KMS-11 (cell line): ENCODE measurements at regions not wholly inside any gene's neighbourhood (a gene's known extent, or its start where the extent isn't known, plus 50 kb on each side); places are given as distances from the start of the nearest gene placed in this dataset.

Experiments used
- H2AFZ ChIP-seq: fragments of 200-600 bp; sonication (generic); 2 replicates; pipeline ENCODE4 v1.6.1; 2016; ENCODE audit warnings: antibody characterized with exemption, mixed run types, low read depth
- H3K27ac ChIP-seq: fragments of 200-600 bp; sonication (generic); 2 replicates; pipeline ENCODE4 v1.6.1; 2016; ENCODE audit warnings: mild to moderate bottlenecking, mixed run types
- H3K27me3 ChIP-seq: fragments of 200-600 bp; sonication (generic); 2 replicates; pipeline ENCODE4 v1.6.1; 2017; ENCODE audit warnings: mild to moderate bottlenecking, low read depth, mixed run types, moderate library complexity; ENCODE audit not compliant: insufficient read depth
- H3K36me3 ChIP-seq: fragments of 200-600 bp; sonication (generic); 2 replicates; pipeline ENCODE4 v1.6.1; 2017; ENCODE audit warnings: mild to moderate bottlenecking, mixed run types; ENCODE audit not compliant: insufficient read depth
- H3K4me1 ChIP-seq: fragments of 200-600 bp; sonication (generic); 2 replicates; pipeline ENCODE4 v1.6.1; 2016; ENCODE audit warnings: mild to moderate bottlenecking, low read depth, mixed run types; ENCODE audit not compliant: poor library complexity, severe bottlenecking
- H3K4me2 ChIP-seq: fragments of 200-600 bp; sonication (generic); 2 replicates; pipeline ENCODE4 v1.7.0; 2016; ENCODE audit warnings: mild to moderate bottlenecking, mixed run types
- H3K4me3 ChIP-seq: fragments of 200-600 bp; sonication (generic); IDR thresholded peaks from 2 replicates; pipeline ENCODE4 v1.6.1; 2017; ENCODE audit warnings: low read depth, low read length, mixed read lengths; ENCODE audit not compliant: insufficient read depth
- H3K79me2 ChIP-seq: fragments of 200-600 bp; sonication (generic); 2 replicates; pipeline ENCODE4 v1.6.1; 2016; ENCODE audit warnings: low read depth, mixed run types; ENCODE audit not compliant: insufficient read depth
- H3K9ac ChIP-seq: fragments of 200-600 bp; sonication (generic); 2 replicates; pipeline ENCODE4 v1.6.1; 2016; ENCODE audit warnings: mild to moderate bottlenecking, mixed run types
- H4K20me1 ChIP-seq: fragments of 200-600 bp; sonication (generic); 2 replicates; pipeline ENCODE4 v1.6.1; 2016; ENCODE audit warnings: mild to moderate bottlenecking, mixed run types; ENCODE audit not compliant: insufficient read depth
- CTCF ChIP-seq: fragments of 200-600 bp; sonication (generic); conservative IDR thresholded peaks from 2 replicates; pipeline ENCODE4 v1.6.1; 2017; ENCODE audit warnings: low read depth, mild to moderate bottlenecking, antibody characterized with exemption, low read length, moderate library complexity, mixed read lengths

DNA sequence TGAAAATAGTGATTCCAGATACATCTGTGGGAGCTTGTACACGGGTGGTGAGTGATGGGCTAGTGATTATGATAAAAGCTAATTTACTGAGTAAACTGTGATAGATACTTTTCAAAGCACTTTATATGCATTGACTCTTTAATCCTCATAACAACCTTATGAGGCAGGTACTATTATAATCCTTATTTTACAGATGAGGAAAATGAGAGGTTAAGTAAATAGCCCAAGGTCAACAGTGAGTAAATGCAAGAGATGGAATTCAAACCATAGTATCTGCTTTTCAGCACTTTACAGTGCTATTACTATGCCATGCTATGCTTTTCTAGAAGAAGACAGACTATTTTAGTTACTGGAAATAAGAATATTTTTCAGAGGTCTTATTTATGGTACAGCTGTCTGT lies 320.9 kb upstream of the CITED2 start:
- Histone ChIP-seq H2AFZ (no peak overlapping the region), H4K20me1 (no peaks in the 10 kb centered on the region), H3K4me3 (no peak overlapping the region), H3K27me3 (no peaks in the 10 kb centered on the region), H3K27ac (no peak overlapping the region), H3K36me3 (no peaks in the 10 kb centered on the region), H3K79me2 (no peaks in the 10 kb centered on the region), H3K4me1 (no peaks in the 10 kb centered on the region), H3K9ac (no peak overlapping the region), H3K4me2 (no peak overlapping the region)
- no peak for TF ChIP-seq CTCF

- Histone ChIP-seq H3K4me1 (no peaks in the 10 kb centered on the region), H3K27ac (no peak overlapping the region), H3K36me3 (no peaks in the 10 kb centered on the region), H4K20me1 (no peaks in the 10 kb centered on the region), H3K9ac (no peak overlapping the region), H3K27me3 (no peaks in the 10 kb centered on the region), H3K79me2 (no peaks in the 10 kb centered on the region), H3K4me3 (no peak overlapping the region), H3K4me2 (no peak overlapping the region), H2AFZ (no peak overlapping the region)
- no peak for TF ChIP-seq CTCF
Observed at GRCh38 chr6:139693735-139694134, 319.3 kb upstream of the CITED2 start.

DNA sequence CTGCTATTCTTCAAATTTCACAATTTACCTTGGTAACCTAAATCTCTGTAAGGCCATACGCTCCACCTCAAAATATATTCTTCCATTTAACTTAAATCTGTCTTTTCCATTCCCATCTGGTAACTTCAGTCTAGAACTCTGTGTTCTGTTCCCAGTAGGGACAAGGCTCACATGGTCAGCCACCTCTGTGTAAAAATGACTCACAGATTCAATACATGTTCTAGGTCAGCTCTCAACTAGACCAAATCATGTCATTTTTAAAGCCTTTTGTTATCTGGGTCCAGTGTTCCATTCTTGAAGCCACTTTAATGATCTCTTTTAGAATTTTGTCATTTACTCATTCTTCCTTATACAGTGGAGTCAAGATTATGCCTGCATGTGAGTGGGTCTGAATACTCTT lies 315.6 kb upstream of the CITED2 start:
- Histone ChIP-seq H3K4me2 (no peak overlapping the region), H3K27me3 (no peaks in the 10 kb centered on the region), H4K20me1 (no peaks in the 10 kb centered on the region), H2AFZ (no peak overlapping the region), H3K27ac (no peak overlapping the region), H3K36me3 (no peaks in the 10 kb centered on the region), H3K4me1 (no peaks in the 10 kb centered on the region), H3K4me3 (no peak overlapping the region), H3K9ac (no peak overlapping the region), H3K79me2 (no peaks in the 10 kb centered on the region)
- TF ChIP-seq CTCF: no peak

DNA sequence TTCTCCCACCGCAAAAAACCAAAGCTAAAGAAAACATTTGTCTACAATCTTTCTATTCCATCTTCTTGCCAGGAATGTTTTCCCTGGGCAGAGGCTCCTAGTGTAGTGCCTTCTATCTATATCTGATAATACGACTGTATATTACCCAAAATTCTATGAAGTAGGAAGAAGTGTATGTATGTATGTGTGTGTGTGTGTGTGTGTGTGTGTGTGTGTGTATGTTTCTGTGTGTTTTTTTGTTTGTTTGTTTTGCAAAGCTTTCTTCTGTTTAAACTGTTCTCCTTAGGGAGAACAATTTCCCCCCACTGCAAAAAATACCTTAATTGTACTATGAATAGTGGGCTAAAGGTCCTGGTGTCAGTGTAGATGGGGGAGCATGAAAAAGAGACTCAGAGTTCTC lies 312.6 kb upstream of the CITED2 start:
- Histone ChIP-seq H3K36me3 (no peaks in the 10 kb centered on the region), H3K27ac (no peak overlapping the region), H3K4me1 (no peaks in the 10 kb centered on the region), H3K9ac (no peak overlapping the region), H4K20me1 (no peaks in the 10 kb centered on the region), H3K27me3 (no peaks in the 10 kb centered on the region), H3K4me2 (no peak overlapping the region), H2AFZ (no peak overlapping the region), H3K79me2 (no peaks in the 10 kb centered on the region), H3K4me3 (no peak overlapping the region)
- no peak for TF ChIP-seq CTCF

DNA sequence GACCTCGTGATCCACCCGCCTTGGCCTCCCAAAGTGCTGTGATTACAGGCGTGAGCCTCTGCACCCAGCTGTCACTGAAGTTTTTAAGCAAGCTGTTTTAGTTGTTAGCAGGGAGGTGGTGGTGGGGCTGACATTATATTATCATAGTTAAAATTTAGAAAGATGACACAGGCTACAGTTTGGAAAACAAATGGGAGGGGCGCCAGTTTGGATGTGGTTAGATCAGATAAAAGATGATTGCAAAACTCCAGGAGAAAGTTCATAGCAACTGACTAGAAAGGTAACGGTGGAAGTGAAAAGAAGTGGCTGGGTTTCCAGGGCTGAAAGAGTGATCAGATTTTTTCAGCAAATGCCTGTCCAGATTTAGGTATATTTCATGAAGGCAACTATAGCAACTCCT lies 311.9 kb upstream of the CITED2 start:
- no peak overlapping the region for H2AFZ ChIP-seq
- H4K20me1 ChIP-seq: no peaks in the 10 kb centered on the region
- H3K9ac ChIP-seq: no peak overlapping the region
- no peak for TF ChIP-seq CTCF
- H3K27me3 ChIP-seq: no peaks in the 10 kb centered on the region
- no peak overlapping the region for H3K4me3 ChIP-seq
- H3K4me1 ChIP-seq: no peaks in the 10 kb centered on the region
- H3K4me2 ChIP-seq: no peak overlapping the region
- no peaks in the 10 kb centered on the region for H3K79me2 ChIP-seq
- no peaks in the 10 kb centered on the region for H3K36me3 ChIP-seq
- H3K27ac ChIP-seq: no peak overlapping the region
